ENCODE measurements at regions not wholly inside any gene's neighbourhood (a gene's known extent, or its start where the extent isn't known, plus 50 kb on each side); places are given as distances from the start of the nearest gene placed in this dataset.
A peak's percentile ranks its signal among the peaks of the same experiment; 100 is the strongest.
"Not testable (repeated sequence)": the region's sequence is repeated elsewhere in the genome, so short reads cannot be mapped to it uniquely, and the experiment has no call there.

DNA sequence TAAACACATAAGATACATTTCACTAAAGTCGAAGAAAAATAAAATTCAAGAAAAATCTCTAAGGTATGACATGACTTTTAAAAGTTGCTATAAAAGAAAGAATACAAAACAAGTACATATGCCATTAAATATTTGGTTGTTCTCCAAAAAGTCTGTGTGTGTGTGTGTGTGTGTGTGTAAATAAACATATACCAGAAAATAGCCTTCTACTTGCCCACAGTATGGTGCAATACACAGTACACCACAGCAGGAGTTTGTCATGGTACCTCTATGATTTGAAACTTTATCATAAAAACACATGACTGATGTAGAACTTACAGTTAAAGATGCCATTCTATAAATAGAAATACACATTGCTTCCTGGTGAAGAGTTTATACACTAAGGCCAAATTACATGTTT, 692.7 kb upstream of the MGAT4C start:
- DNase-seq (ENCODE audit: low spot score), result no peak

DNA sequence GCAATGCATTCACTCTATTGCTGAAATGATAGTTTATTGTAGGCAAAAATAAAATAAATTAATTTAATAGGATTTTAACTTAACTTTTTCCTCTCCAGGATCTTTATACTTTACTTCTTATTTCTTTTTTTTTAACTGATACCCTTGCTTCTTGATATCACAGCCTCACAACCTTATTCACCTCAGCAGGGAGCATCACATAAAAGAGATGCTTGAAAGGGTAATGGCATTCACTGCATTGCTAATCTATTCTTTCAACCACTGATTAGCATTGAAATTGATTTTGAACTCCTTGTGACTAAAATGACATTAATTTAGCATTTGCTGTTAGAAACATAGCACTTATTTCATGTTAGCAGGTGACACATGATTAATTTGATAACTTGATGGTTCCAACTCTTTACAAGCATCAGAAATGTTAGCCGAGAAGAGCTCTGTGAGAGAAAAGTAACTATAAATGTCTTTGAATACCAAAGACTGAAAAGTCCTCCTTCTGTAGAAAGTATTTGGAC, 689.5 kb upstream of the MGAT4C start:
- DNase-seq (ENCODE audit: low spot score), result no peak

DNA sequence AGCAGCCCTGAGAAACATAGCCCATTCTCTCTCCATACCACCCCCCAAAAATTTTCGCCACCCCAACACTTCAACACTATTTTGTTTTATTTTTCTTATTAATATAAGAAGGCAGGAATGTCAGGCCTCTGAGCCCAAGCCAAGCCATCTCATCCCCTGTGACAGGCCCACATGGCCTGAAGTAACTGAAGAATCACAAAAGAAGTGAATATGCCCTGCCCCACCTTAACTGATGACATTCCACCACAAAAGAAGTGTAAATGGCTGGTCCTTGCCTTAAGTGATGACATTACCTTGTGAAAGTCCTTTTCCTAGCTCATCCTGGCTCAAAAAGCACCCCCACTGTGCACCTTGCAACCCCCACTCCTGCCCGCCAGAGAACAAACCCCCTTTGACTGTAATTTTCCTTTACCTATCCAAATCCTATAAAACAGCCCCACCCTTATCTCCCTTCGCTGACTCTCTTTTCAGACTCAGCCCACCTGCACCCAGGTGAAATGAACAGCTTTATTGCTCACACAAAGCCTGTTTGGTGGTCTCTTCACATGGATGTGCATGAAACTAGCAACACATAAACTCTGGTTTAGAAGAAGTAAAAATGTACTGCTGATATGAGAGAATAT, 688.1 kb upstream of the MGAT4C start:
- not testable (repeated sequence) for DNase-seq (ENCODE audit: low spot score)

DNA sequence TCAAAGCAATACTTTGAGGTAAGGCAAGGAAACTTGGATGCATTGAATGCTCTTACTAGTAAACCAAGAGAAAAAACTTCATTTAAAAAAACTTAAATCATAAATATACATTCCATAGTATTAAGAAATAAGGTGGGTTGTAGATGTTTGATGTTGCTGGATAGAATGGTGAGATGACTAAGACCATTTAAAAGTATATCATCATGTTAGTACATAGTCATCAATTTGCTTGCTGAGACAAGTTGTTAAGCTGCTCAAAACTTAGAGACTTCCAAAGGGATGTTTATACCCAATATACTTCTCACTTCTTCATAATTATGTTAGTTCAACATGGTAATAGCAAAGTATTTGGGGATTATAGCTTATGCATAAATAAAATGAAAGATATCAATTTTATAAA, 675.5 kb upstream of the MGAT4C start:
- DNase-seq (ENCODE audit: low spot score), result no peak

DNA sequence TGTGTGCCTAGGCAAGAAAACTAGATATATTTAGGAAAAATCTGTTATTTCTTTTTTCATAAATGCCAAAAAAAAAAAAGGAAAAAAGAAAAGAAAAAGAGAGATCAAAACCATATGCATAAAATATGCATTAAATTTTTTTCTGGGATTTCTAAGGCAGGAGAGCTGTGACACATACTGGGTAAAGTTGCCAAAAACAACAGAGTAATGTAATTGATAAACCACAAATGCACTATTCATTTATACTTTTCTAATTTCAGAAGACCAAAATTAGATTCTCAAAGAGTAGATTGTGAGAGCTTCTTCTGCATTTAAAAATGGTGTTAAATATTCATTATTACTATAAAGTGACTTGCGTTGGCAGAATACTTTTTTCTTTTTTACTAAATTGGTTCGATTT, 673.8 kb upstream of the MGAT4C start:
- DNase-seq (ENCODE audit: low spot score), result no peak

DNA sequence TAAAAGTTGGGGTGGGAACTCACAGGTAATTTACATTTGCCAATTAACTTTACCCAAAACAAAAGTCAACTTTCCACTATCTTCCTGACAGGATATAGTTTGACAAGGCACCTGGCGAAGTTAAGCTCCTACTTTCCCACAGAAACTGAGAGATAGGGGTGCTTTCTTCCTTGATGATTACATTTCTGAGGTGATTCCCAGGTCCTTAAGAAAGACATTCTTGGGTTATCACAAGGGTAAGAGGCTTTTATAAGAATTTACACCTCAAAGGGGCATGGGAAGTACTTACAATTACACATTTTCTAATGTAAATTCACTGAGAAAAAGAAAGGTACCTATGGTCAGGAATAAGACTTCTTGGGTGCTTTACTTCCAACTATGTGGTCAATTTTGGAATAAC, 660.9 kb upstream of the MGAT4C start:
- DNase-seq (ENCODE audit: low spot score), result no peak

DNA sequence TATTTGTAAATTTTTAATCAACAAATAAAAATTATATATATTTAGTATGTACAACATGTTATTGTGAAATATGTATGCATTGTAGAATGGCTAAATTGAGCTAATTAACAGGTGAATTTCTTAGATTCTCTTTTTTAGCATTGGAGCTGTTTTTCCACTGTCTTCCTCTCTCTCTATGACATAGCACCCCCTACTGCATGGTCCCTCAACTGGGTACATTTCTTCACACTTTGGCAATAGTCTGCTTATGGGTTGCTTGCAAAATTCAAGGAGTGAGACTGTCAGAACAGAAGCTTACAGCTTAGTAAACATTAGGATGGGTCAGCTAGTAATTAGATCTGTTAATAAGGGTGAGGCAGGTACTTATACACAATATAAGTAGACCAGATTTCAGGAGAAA, 658.5 kb upstream of the MGAT4C start:
- peak; percentile 26 for DNase-seq (ENCODE audit: low spot score)

DNA sequence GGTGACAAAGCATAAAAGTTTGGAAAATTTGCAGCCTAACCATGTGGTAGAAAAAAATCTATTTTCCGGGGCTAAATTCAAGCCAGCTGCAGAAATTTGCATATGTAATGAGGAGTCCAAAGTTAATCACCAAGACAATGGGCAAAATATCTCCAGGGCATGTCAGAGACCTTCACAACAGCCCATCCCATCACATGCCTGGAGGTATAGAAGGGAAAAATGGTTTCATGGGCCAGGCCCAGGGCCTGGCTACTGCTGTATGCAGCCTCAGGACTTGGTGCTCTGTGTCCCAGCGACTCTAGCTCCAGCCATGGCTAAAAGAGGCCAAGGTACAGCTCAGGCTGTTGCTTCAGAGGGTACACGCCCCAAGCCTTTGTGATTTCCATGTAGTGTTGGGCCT, 655.8 kb upstream of the MGAT4C start:
- no peak for DNase-seq (ENCODE audit: low spot score)

DNA sequence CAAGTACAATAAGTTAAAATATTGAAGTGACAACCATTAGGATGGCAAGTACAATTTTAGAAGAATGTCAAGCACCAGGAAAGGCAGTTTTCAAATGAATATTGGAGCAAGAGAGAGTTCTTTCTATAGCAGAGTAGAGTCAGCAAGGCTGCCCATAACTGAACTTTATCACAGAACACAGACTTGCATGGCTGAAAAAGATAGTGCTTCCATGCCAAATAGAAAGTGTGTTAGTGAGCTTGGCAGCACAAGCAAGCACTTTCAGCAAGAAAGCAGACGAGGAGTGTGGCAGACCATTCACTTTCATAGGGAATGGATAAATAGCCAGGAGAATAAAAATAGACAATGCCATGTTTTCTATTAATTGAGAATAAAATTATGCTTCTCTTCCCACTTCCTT, 647.0 kb upstream of the MGAT4C start:
- no peak for DNase-seq (ENCODE audit: low spot score)

DNA sequence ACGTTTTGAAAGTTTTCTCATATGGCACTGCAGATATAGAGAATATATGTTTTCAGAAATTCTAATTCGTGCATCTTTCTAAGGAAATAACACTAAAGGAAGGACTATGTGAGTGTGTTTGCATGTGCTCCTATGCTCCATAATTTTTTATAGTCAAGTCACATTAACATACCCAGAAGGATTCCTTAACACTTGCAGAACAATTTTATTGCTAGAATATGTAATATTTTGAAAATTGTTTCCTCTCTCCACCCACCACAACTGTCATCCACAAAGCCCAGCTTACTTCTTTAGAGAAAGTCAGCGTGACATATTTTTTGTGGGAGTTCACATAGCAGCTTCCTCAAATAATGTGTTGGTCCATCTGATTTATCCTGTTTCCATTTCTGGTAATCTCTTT, 604.6 kb upstream of the MGAT4C start:
- no peak for DNase-seq (ENCODE audit: low spot score)

DNA sequence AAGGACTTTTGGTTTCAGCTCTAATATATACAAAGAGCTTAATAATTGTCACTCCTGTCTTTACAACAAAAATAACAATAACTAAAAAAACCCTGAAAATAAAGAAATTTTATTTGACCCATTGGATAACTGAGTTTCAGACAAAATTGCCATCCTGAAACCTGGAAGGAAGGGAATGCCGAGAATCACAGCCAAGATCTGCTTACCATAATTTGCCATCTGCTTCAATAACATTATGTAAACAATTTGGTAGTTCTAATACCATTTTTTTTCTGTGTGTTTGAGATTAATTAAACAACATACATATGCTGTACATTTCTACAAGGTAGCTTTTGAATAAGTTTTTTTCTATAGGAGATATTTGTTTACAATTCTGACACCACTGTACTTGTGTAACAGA, 596.3 kb upstream of the MGAT4C start:
- DNase-seq (ENCODE audit: low spot score), result no peak

DNA sequence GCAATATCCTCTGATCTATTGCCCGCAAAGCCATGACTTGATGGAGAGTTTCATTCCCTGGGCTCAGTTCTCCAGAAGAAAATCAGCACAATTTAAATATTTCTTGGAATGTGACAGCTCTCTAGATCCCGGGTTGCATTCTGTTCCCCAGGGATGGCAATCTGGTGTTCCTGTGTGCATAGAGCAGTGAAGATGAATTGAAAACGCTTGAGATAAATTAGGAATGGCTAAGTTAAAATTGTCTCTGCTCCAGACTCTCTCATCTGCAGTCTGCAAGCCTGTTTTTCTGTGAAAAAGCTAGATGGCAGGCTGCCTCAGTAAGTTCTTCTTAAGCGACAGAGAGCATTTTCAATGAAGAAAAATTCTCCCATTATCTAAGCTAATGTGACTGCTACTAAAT, 582.5 kb upstream of the MGAT4C start:
- DNase-seq (ENCODE audit: low spot score), result no peak

DNA sequence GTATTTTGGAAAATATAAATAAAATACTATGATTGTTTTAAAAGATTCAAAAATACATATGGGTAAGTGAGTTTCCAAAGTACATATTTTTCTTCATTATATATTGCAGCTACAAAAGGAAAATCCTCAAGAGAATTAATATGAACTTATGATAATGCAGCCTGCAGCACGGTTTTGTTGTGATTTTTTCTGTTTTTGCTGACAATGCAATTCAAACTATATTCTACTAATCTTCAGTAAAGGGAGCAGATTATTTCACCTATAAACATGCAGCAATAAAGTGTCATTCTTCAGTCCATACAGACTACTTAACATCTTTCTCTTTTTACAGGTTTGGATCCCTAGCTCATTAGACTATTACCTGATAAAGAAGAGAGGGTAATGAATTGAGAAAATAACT, 582.1 kb upstream of the MGAT4C start:
- DNase-seq (ENCODE audit: low spot score), result no peak

DNA sequence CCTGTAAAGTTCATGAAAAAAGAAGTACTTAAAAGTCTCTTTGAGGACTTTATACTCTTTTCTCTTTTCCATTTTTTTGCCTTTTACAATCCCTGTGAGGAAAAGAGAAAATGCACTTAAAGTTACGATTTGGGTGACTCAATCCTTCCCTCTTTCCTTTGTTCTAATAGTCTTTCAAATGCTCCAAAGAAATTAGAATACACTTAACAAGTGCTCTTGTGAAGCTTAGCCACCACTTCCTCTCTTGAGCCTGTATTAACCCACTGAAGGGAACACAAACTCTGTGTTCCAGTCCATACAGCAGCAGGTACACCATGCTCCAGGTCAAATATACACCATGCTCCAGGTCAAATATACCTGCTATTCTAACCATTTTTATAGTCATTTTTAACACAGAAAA, 581.1 kb upstream of the MGAT4C start:
- no peak for DNase-seq (ENCODE audit: low spot score)

DNA sequence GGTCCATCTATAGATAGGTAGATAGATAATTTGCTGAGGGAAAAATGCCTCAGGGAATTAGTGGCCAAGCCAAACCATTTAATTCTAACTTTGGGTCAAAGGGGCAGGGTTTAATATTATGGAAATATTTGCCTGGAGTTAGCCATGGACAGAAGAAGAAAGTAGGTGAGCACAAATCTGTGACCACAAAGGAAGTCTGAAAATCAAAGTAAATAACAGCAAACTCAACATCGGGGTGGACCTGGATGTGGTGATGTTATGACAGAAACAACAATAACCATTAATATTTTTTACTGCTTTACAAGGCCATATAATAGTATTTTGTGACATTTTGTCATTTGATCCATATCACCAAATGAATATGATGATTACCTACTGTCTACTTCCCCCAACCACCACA, 578.0 kb upstream of the MGAT4C start:
- no peak for DNase-seq (ENCODE audit: low spot score)

DNA sequence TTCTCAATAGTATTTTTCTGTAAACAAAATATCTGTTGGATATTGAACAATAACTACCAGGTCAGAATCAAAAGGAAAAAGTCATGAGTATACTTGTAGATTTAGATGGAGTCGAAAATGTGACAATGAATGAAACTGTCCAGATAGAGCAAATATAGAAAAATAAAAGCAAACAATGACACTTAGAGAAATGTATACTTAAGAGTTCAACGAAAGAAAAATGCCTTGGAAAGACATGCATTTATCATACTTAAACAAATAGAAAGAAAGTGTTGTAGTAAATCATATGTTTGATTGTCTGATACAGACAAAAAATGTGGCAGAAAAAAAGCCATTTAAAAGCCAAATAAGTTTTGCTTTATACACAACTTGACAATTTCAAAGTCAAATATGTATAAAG, 571.2 kb upstream of the MGAT4C start:
- no peak for DNase-seq (ENCODE audit: low spot score)

DNA sequence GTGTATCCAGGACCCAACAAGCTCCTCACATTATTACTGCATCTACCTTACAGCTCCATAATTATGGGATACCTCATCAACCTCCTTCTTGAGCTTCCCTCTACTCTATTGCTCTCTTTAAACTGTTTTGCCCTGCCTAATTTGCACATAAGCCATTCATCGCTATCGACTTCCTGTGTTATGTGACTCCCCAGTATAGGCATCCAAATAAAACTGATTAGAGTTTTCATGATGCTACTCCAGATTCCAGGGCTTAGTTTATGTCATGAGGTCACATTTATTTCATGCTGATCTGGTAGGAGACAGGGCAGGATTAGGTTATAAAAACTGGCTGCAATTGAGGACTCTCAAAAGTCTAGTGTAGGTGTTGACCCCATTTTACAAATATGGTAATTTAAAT, 569.9 kb upstream of the MGAT4C start:
- DNase-seq (ENCODE audit: low spot score), result no peak

DNA sequence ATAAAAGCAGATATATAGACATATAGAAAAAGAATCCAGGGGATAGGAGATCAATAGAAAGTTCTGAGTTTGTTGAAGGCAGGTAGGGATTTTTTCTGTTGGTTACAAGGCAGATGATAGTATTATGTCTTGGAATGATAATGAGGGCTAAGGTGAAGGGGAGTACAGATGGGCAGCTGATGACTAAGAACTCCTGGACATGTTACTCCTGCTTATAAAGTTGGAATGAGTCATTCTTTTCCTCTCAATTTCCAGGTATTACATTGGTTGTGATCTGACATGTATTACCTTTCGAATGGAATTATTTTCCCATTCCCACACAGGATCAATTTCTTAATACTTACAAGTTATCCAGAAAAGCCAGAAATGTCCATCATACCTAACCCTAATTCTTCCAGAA, 545.2 kb upstream of the MGAT4C start:
- no peak for DNase-seq (ENCODE audit: low spot score)

DNA sequence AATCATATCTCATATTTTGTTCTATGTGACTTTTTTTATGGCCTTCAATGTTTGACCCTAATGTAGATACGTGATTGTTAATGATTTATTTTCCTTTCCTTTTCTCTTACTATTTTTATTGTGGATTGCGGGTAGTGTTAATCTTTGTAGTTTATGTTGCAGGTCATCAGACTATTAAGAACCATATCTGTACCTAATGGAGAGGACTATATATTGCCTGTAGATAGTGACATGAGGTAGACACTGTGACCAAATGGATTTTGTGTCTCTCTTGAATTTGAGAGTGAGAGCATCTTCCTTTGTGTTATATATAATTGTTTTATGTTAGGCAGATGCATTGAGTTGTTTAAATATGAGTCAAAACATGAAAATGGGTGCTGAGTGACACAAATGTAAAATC, 543.4 kb upstream of the MGAT4C start:
- no peak for DNase-seq (ENCODE audit: low spot score)

DNA sequence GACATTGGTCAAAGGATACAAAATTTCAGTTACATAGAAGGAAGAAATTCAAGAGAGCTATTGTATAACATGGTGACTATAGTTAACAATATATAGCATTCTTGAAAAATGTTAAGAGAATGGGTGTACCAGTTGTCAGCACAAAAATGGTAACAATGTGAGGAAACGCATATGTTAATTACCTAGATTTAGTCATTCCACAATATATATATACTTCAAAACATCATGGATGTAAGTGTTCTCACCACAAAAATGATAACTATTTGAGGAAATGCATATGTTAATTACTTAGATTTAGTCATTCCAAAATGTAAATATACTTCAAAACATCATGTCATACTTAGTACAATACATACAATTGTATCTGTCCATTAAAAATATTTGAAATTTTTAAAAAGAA, 540.4 kb upstream of the MGAT4C start:
- no peak for DNase-seq (ENCODE audit: low spot score)

DNA sequence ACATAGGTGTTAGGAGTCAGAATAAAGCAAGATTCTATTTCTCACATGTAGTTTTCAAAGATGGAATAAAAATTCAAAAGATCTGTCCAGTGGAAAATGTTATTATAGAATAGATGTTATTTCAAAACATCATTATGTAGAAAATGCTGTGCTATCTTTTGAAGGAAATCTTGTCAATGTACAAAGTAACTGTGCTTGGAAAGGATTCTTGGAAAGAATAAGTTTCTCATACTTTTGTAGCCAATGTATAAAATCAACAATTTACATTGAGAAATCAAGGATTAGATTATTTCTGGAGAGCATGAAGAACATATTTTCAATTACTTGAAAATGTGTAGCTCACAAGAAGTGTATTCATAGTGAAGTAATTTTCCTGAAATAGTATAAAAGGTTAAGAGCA, 532.5 kb upstream of the MGAT4C start:
- no peak for DNase-seq (ENCODE audit: low spot score)

DNA sequence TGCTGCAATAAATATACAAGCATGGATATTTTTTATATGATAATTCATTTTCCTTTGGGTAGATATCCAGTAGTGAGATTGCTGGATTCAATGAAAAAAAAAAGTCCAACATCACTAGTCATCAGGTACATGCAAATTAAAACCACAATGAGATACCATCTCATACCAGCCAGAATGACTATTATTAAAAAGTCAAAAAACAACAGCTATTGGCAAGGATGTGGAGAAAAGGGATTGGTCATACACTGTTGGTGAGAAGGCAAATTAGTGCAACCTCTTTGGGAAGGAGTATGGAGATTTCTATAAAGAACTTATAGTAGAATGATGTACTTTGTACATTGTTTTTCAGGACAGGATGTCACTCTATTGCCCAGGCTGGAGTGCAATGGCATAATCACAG, 531.2 kb upstream of the MGAT4C start:
- no peak for DNase-seq (ENCODE audit: low spot score)

DNA sequence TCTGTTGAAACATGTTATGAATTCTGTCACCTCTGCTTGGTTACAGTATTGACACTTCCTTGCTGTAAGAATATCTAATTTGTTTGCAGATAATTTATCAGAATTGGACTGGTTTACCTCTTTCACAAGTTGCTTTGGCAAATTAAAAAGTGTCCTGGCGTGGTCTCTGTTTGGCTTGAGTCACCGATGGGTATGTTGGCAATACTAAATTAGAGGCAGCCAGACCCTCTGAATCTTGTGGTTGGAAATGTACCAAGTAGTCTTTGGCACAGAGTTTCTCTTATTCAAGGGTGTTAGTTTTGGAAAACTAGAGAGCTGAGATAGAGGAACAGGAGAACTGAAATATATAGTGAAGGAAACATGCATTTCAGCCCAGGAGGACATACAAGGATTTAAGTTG, 521.1 kb upstream of the MGAT4C start:
- no peak for DNase-seq (ENCODE audit: low spot score)

DNA sequence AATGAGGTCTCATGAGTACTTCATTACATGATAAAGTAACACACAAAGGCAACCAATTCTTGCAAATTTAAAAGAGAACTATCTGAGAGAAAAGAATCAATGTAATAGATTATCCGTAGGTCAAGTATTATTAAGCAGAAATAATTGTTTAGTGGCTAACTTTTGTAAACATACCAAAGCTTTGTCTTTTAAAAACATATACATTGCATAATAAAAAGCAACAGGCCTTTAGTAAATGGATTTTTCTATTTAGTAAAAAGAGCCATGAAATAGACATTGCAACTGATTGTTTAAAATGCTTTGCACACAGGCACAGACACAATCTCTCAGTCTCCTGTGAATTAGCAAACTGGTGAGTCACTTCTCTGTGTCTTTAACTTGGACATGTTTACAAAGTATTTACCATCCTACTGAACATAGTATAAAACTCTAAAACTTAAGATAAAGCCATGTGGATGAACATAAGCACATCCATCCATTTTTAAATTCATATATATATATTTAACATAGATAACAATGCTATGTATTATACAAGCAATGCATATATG, 518.7 kb upstream of the MGAT4C start:
- DNase-seq (ENCODE audit: low spot score), result no peak

DNA sequence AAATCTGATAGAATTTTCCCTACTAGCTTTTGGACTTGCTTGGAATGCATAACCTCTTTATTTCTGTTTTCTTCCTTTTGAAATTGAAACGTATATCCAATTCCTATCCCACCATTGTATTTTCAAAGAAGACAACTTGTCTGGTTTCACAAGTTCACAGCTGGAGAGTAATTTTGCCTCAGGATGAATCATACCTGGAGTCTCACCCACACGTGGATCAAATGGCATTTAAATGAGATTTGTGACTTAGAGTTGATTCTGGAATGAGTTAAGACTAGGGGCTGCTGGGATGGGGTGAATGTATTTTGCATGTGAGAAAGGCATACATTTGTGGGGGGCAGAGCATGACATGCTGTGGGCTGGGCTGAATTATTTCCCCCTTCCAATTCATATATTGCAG, 516.5 kb upstream of the MGAT4C start:
- peak; percentile 54 for DNase-seq (ENCODE audit: low spot score)

All from RKO (cell line).